Transverse colon (tissue), 4 donors: ENCODE measurements at regions not wholly inside any gene's neighbourhood (a gene's known extent, or its start where the extent isn't known, plus 50 kb on each side); places are given as distances from the start of the nearest gene placed in this dataset.

Experiments
- DNase-seq: peaks from one replicate; pipeline ENCODE4 v3.0.0-alpha.2; 2019
- H3K27ac ChIP-seq, 4 donors: fragments of 200-600 bp; sonication (generic); 2 replicates each; pipeline ENCODE4 v1.5.1; 2016 to 2018; ENCODE audit warnings: inconsistent platforms in 4 of 4
- H3K27me3 ChIP-seq: fragments of 200-600 bp; sonication (generic); 2 replicates; pipeline ENCODE4 v1.5.1; 2017; ENCODE audit warnings: inconsistent platforms
- H3K36me3 ChIP-seq, 4 donors: fragments of 200-600 bp; sonication (generic); 2 replicates each; pipeline ENCODE4 v1.5.1; 2017 to 2019; ENCODE audit warnings: inconsistent platforms in 4 of 4
- H3K4me1 ChIP-seq, 4 donors: fragments of 200-600 bp; sonication (generic); 2 replicates each; pipeline ENCODE4 v1.5.1; 2017 to 2020; ENCODE audit warnings: inconsistent platforms in 4 of 4
- H3K4me3 ChIP-seq, 4 donors: fragments of 200-600 bp; sonication (generic); 1 replicate in 1 of 4; 2 replicates in 3 of 4; pipeline versions ENCODE4 v1.5.1 to v1.6.1; 2017 to 2019; ENCODE audit warnings: inconsistent platforms in 4 of 4
- H3K9me3 ChIP-seq, 2 donors: fragments of 200-600 bp; sonication (generic); 2 replicates each; pipeline ENCODE4 v1.5.1; 2017 to 2019; ENCODE audit warnings: inconsistent platforms in 2 of 2
- EP300 ChIP-seq: sonication (generic); formaldehyde crosslinking; IDR thresholded peaks from one replicate; pipeline ENCODE4 v1.6.1; 2017; ENCODE audit warnings: antibody characterized with exemption, low read depth
- POLR2A ChIP-seq: fragments of 450-650 bp; IDR thresholded peaks from one replicate; pipeline ENCODE4 v1.6.1; 2016; ENCODE audit warnings: antibody characterized with exemption, mild to moderate bottlenecking, moderate library complexity
- POLR2AphosphoS5 ChIP-seq, 3 donors: sonication (generic); formaldehyde crosslinking; IDR thresholded peaks; one replicate each; pipeline ENCODE4 v1.6.1; 2016; ENCODE audit warnings: antibody characterized with exemption in 3 of 3
- WGBS, 2 donors: methylation state at CpG; one replicate each; pipeline ENCODE4 v1.1.5; 2018; ENCODE audit warnings: low coverage in 1 of 2; 5-methylcytosine and 5-hydroxymethylcytosine counted together
- in situ Hi-C, 4 donors: fragments of 200-750 bp; cut with MboI; loops; one replicate each; pipeline versions ENCODE4 v1.15.0 to v1.15.1; 2017; ENCODE audit warnings: low sequenced_read_pairs in 3 of 4, low pct_ligation_motif_present in 1 of 4, low pct_unique_long_range_greater_than_20kb in 1 of 4
- intact Hi-C: fragments of 100-400 bp; cut with DNase I; formaldehyde crosslinking; loops from one replicate; pipeline ENCODE4 v1.15.1; 2023; ENCODE audit warnings: low total_unique reads
- TF ChIP-seq, protein P1 (sequence below), 5 experiments: fragments of 200-600 bp in 3 of 5; fragments of 450-650 bp in 2 of 5; sonication (generic) in 3 of 5; IDR thresholded peaks; 1 replicate in 2 of 5; 2 replicates in 3 of 5; pipeline ENCODE4 v1.5.1; 2016 to 2017; ENCODE audit warnings: antibody characterized with exemption in 5 of 5, inconsistent platforms in 3 of 5, mild to moderate bottlenecking in 2 of 5, moderate library complexity in 1 of 5

DNA sequence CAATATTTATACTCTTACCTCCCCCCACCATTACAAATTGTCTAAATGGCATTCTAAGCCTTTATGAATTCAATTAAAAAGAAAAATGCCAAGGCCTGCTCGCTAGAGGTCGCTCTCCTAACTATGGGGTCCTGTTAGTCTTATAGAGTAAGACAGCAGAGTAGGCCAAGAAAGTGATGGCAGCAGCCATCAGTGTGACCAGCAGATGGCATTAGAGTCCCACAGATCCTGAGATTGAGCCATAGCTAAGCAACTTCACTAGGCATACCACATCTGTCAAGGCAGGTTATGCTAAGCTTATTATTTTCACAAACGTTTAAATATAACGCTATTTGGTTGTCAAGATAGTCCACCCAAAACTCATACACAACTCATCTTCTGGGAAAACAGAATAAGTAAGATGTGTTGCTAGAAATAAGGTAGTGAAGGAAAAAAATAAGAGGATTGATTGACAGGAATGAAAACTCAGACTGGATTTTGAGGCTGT, 57.6 kb upstream of the SCAF8 start:
- Histone ChIP-seq H3K9me3 (no peaks in the 10 kb centered on the region), H3K27me3 (no peaks in the 10 kb centered on the region), H3K27ac (no peak overlapping the region), H3K4me3 (no peak overlapping the region), H3K36me3 (no peaks in the 10 kb centered on the region), H3K4me1 (no peaks in the 10 kb centered on the region)
- TF ChIP-seq EP300: no peak
- peak in 1 of 3 donors; percentile 27 for TF ChIP-seq POLR2AphosphoS5 (IDR thresholded peaks at IDR 0.05)
- TF ChIP-seq POLR2A: no peak
- TF ChIP-seq, protein P1, sequence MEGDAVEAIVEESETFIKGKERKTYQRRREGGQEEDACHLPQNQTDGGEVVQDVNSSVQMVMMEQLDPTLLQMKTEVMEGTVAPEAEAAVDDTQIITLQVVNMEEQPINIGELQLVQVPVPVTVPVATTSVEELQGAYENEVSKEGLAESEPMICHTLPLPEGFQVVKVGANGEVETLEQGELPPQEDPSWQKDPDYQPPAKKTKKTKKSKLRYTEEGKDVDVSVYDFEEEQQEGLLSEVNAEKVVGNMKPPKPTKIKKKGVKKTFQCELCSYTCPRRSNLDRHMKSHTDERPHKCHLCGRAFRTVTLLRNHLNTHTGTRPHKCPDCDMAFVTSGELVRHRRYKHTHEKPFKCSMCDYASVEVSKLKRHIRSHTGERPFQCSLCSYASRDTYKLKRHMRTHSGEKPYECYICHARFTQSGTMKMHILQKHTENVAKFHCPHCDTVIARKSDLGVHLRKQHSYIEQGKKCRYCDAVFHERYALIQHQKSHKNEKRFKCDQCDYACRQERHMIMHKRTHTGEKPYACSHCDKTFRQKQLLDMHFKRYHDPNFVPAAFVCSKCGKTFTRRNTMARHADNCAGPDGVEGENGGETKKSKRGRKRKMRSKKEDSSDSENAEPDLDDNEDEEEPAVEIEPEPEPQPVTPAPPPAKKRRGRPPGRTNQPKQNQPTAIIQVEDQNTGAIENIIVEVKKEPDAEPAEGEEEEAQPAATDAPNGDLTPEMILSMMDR (IDR thresholded peaks at IDR 0.05): peak; percentile 97 to 99 (median 98)
- intact Hi-C loops (loop anchor here (5.0 to 10.0 kb wide), 3 partner anchors 57 to 521 kb away; partner anchors contain the start of gene SCAF8), in situ Hi-C loops (loop anchor here (10.0 to 25.0 kb wide), 3 partner anchors 129 to 512 kb away; no protein-coding TSS in a partner anchor)
- WGBS, 2 donors: 0 to 1% methylated on average over 4 of the region's 4 CpGs
- DNase-seq: peak; percentile 91

DNA sequence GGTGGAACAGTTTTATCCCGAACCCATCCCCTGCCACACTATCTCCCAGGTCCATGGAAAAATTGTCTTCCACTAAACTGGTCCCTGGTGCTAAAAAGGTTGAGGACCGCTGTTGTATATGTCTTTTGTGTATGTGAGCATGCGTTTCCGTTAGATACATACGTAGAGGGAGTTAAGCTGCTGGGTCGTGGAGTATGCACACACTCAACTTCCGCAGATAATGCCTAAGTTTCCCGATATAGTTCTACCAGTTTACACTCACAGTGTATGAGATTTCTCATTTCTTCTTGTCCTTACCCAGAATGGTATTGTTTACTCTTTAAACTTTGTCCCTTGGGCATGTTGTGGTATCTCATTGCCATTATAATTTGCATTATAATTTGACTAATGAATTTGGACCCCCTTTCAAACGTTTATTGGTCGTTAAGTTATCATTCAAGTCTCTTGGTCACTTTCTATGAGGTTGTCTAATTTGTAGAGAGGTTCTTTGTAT, 50.5 kb upstream of the SCAF8 start:
- TF ChIP-seq POLR2A (no peak), EP300 (no peak), POLR2AphosphoS5 (IDR thresholded peaks at IDR 0.05) (no peak)
- TF ChIP-seq, protein P1 (IDR thresholded peaks at IDR 0.05): no peak
- Histone ChIP-seq H3K36me3 (no peaks in the 10 kb centered on the region), H3K4me1 (peaks cover 0 to 16% (median 12%) of the 10 kb centered on the region in 4 donors), H3K27me3 (no peaks in the 10 kb centered on the region), H3K9me3 (no peaks in the 10 kb centered on the region), H3K27ac (no peak overlapping the region), H3K4me3 (no peak overlapping the region)
- intact Hi-C loops (no loop called here), in situ Hi-C loops (loop anchor here (25.0 kb wide), 2 partner anchors 480 to 505 kb away; no protein-coding TSS in a partner anchor)
- no peak for DNase-seq
- 80 to 82% methylated on average over 9 to 10 of the region's 10 CpGs for WGBS, 2 donors
